Chondrocyte (in vitro differentiated cells): ENCODE measurements at regions not wholly inside any gene's neighbourhood (a gene's known extent, or its start where the extent isn't known, plus 50 kb on each side); places are given as distances from the start of the nearest gene placed in this dataset.

Source experiments
- DNase-seq: peaks from one replicate; pipeline ENCODE4 v3.0.0; 2021; ENCODE audit warnings: mixed read lengths, low spot score
- H3K27ac Mint-ChIP-seq: one replicate; pipeline ENCODE4 v1.8.0; 2021; ENCODE audit warnings: mild to moderate bottlenecking, moderate library complexity, mixed read lengths; ENCODE audit not compliant: unreplicated experiment
- H3K27me3 Mint-ChIP-seq: 2 replicates; pipeline ENCODE4 v1.8.0; 2021; ENCODE audit warnings: low read depth, mixed read lengths
- H3K36me3 Mint-ChIP-seq: 2 replicates; pipeline ENCODE4 v1.8.0; 2021; ENCODE audit warnings: low read depth, mixed read lengths
- H3K4me1 Mint-ChIP-seq: 2 replicates; pipeline ENCODE4 v1.8.0; 2021; ENCODE audit warnings: low read depth, mild to moderate bottlenecking, mixed read lengths
- H3K4me3 Mint-ChIP-seq: one replicate; pipeline ENCODE4 v1.8.0; 2021; ENCODE audit warnings: mild to moderate bottlenecking, moderate library complexity, mixed read lengths; ENCODE audit not compliant: unreplicated experiment
- H3K9me3 Mint-ChIP-seq: 2 replicates; pipeline ENCODE4 v1.8.0; 2021; ENCODE audit warnings: low read depth, mixed read lengths
- CTCF ChIP-seq: fragments of 200-600 bp; sonication (generic); IDR thresholded peaks from 2 replicates; pipeline ENCODE4 v1.5.0; 2021; ENCODE audit warnings: antibody characterized with exemption, mild to moderate bottlenecking, moderate library complexity

- Mint-ChIP-seq H3K9me3 (peaks cover 3% of the 10 kb centered on the region), H3K4me3 (no peak overlapping the region), H3K27me3 (peaks cover 79% of the 10 kb centered on the region), H3K27ac (no peak overlapping the region), H3K4me1 (no peaks in the 10 kb centered on the region), H3K36me3 (no peaks in the 10 kb centered on the region)
- TF ChIP-seq CTCF: no peak
- no peak for DNase-seq
These were observed 114.4 kb downstream of the ANKRD18B start for GRCh38 chr9:33638391-33638915.

DNA sequence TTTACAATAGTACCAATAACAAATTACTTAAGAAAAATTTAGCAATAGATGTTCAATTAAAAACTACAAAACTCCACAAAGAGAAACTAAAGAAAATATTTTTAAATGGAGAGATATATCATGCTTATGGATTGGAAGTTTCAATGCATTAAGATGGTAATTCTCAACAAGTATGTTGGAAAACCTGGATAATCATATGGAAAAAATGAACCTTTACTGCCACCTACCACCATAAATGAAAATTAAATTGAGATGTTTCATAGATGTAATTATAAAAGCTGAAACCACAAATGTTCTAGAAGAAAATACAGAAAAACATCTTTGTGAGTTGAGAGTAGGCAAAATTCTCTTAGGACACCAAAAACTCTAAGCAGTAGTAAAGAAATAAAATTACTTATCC lies 121.7 kb downstream of the ANKRD18B start:
- Mint-ChIP-seq H3K27me3 (peaks cover 66% of the 10 kb centered on the region), H3K36me3 (no peaks in the 10 kb centered on the region), H3K4me1 (no peaks in the 10 kb centered on the region), H3K9me3 (peaks cover 6% of the 10 kb centered on the region), H3K4me3 (no peak overlapping the region), H3K27ac (no peak overlapping the region)
- TF ChIP-seq CTCF: peak; percentile 70
- DNase-seq: no peak

DNA sequence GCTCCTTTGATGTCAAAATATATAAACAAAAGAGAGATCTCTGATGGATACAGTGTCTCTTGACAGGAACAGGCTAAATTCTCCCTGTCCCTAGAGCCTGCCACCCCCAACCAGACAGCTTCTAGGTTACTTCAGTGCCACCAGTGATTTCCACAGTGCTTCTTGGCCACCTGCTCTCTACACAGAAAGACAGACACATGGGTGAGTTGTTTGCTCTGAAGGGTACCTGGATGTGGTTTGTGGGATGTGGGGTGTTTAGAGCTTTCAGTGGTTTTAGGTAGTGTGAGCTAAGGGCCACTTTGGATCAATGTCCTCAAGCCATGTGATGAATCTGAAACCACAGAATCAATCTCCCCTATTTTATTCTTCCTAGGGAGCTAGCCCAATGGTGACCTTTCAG lies 125.4 kb downstream of the ANKRD18B start:
- H3K27ac Mint-ChIP-seq: no peak overlapping the region
- H3K9me3 Mint-ChIP-seq: no peaks in the 10 kb centered on the region
- H3K4me1 Mint-ChIP-seq: no peaks in the 10 kb centered on the region
- no peak overlapping the region for H3K4me3 Mint-ChIP-seq
- peaks cover 2% of the 10 kb centered on the region for H3K36me3 Mint-ChIP-seq
- DNase-seq: no peak
- TF ChIP-seq CTCF: no peak
- peaks cover 70% of the 10 kb centered on the region for H3K27me3 Mint-ChIP-seq

- Mint-ChIP-seq H3K36me3 (peaks cover 2% of the 10 kb centered on the region), H3K4me3 (no peak overlapping the region), H3K27me3 (peaks cover 78% of the 10 kb centered on the region), H3K9me3 (no peaks in the 10 kb centered on the region), H3K4me1 (no peaks in the 10 kb centered on the region), H3K27ac (no peak overlapping the region)
- TF ChIP-seq CTCF: no peak
- no peak for DNase-seq
These were observed 127.1 kb downstream of the ANKRD18B start for GRCh38 chr9:33651125-33651524.

DNA sequence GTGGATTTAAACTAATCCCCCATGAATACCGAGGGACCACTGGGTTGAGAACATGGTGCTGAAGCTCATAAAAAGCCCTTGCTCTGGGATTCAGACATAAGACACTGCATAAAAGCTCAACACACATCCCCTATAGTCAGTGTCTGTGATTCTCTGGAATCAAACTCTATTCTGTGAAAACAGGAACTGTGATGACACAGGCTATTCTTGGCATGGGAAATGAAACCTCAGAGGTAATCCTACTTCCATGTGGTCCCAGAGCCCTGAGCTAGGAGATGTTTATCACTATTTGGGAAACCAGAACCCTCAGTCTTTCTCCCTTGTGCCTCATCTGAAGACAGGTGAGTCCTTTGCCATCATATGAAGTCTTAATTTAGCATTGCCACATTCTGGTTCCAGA lies 135.4 kb upstream of the PRSS3 start:
- Mint-ChIP-seq H3K4me1 (no peaks in the 10 kb centered on the region), H3K27me3 (peaks cover 34% of the 10 kb centered on the region), H3K9me3 (no peaks in the 10 kb centered on the region), H3K36me3 (no peaks in the 10 kb centered on the region), H3K4me3 (no peak overlapping the region), H3K27ac (no peak overlapping the region)
- no peak for TF ChIP-seq CTCF
- DNase-seq: no peak
